ENCODE measurements at regions not wholly inside any gene's neighbourhood (a gene's known extent, or its start where the extent isn't known, plus 50 kb on each side); places are given as distances from the start of the nearest gene placed in this dataset.

DNA sequence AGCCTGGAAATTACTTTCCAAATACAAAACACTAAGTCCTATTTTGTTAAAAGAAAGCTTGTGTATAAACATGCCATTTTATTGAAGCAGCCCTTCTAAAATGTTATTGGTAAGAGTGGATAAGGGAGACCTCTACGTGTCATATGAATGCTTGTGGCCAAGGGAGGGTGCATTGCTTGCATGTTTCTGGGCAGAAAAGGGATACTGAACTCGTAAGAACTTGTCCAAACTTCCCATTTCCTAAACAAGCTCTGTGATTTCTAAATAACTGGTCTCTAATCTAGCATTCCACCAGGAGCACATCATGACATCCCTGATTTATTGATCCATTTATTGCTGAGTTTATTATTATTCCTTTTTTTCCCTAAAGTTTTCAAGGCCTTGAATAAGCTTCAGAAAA is 474.1 kb downstream of the CD109 start:
- no peak overlapping the region for H3K4me3 ChIP-seq (ENCODE audit: low read depth, low read length)
- no peak for TF ChIP-seq CTCF (conservative IDR thresholded peaks at IDR 0.05; ENCODE audit: low read depth, low read length)
- DNase-seq (ENCODE audit: low read depth) = no peak

DNA sequence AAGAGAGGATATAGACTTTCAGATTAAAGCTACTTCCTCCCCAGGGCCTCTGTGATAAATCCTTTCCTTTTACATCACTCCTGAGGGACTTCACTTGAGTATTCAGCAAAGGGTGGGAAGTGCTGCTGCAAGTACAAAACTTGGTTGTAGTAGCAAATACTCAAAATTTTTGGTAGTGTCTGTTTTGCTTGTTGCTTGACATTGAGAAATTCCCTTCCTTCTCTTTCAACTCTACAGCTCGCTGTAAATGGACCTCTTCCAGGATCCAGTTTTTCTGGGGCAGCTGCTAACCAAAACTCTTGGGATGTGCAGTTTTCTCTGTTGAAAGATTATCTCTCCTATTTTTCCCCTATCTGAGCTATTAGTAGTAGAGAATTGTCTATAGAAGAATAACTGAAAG is 472.0 kb downstream of the CD109 start:
- TF ChIP-seq CTCF (conservative IDR thresholded peaks at IDR 0.05; ENCODE audit: low read depth, low read length) = no peak
- no peak for DNase-seq (ENCODE audit: low read depth)
- no peak overlapping the region for H3K4me3 ChIP-seq (ENCODE audit: low read depth, low read length)

DNA sequence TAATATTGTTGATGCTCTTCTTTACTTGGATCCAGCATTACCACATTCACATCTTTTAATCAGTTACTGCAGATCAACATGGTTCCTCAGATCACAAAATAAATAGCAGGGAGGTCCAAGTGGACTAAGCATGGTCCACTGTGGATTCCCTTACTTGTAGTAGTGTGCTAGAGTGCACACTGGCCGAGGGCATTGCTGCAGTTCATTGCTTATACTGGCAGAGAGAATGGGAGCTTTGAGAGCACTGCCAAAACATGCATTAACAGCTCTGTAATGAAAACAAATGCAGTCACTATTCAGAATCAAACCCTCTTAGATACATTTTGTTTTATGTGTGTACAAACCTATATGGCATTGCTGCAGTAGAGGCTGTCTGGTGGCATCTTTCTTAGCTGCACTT is 471.5 kb downstream of the CD109 start:
- no peak for DNase-seq (ENCODE audit: low read depth)
- no peak overlapping the region for H3K4me3 ChIP-seq (ENCODE audit: low read depth, low read length)
- no peak for TF ChIP-seq CTCF (conservative IDR thresholded peaks at IDR 0.05; ENCODE audit: low read depth, low read length)

- no peak for TF ChIP-seq CTCF (conservative IDR thresholded peaks at IDR 0.05; ENCODE audit: low read depth, low read length)
- no peak overlapping the region for H3K4me3 ChIP-seq (ENCODE audit: low read depth, low read length)
- no peak for DNase-seq (ENCODE audit: low read depth)
Observed at GRCh38 chr6:74166849-74167248, 470.8 kb downstream of the CD109 start.

- no peak overlapping the region for H3K4me3 ChIP-seq (ENCODE audit: low read depth, low read length)
- no peak for DNase-seq (ENCODE audit: low read depth)
- no peak for TF ChIP-seq CTCF (conservative IDR thresholded peaks at IDR 0.05; ENCODE audit: low read depth, low read length)
Observed at GRCh38 chr6:74161380-74161779, 465.4 kb downstream of the CD109 start.

DNA sequence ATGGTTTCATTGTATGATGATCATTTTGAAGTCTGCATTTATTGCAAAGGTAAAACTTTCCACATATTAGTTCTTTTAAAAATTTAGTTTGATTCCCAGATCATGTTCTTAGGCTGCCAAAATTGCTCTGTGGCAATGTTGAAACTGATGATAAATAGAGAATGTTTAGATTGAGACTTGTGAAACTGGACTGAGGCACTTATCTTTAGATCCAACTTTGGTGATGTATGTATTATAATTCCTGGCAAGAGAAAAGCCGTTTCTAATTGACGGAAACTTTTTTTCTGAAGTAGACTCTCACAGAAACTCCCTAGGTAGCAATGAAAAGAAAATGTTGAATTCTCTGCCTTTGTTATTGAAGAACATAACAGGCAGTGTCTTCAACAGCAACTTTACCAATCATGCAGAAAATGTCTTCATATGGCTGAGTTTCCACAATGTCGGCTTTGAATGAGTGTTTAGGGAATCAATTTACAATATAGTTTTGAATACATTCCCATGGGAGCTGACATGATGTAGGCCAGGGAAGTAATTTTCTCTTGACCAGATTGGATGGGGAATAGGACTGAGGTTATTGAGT is 456.2 kb downstream of the CD109 start:
- no peak for TF ChIP-seq CTCF (conservative IDR thresholded peaks at IDR 0.05; ENCODE audit: low read depth, low read length)
- no peak overlapping the region for H3K4me3 ChIP-seq (ENCODE audit: low read depth, low read length)
- no peak for DNase-seq (ENCODE audit: low read depth)

DNA sequence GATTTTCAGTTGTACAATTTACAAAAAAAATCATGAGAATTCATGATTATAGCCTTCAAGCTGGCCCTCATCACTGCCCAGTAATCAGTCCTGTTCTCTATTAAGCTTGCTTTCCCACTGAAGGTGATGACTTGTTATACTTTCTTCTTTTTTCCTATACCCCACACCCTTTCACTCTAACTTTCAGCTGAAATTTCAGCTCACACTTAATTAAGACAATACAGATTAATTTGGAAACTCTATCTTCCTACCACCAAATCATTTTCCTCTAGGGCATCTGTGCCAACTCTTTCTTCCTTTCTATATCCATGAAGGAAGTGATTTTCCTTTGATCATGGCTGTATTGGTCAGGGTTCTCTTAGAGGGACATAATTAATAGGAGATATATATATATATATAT is 449.9 kb downstream of the CD109 start:
- DNase-seq (ENCODE audit: low read depth) = no peak
- no peak overlapping the region for H3K4me3 ChIP-seq (ENCODE audit: low read depth, low read length)
- no peak for TF ChIP-seq CTCF (conservative IDR thresholded peaks at IDR 0.05; ENCODE audit: low read depth, low read length)
